Liver (tissue), 3 donors: ENCODE measurements at regions not wholly inside any gene's neighbourhood (a gene's known extent, or its start where the extent isn't known, plus 50 kb on each side); places are given as distances from the start of the nearest gene placed in this dataset.

ENCODE experiments used
- ATF3 ChIP-seq: IDR thresholded peaks from 2 replicates; pipeline ENCODE4 v1.6.1; 2016; ENCODE audit warnings: antibody characterized with exemption
- CTCF ChIP-seq: fragments of 150-350 bp; IDR thresholded peaks from 2 replicates; pipeline ENCODE4 v1.5.1; 2017; ENCODE audit warnings: improper control_type of control experiment, low read depth, low read length; ENCODE audit not compliant: missing input control
- EGR1 ChIP-seq, 2 donors: IDR thresholded peaks; 2 replicates each; pipeline ENCODE4 v1.6.1; 2016 to 2018; ENCODE audit warnings: antibody characterized with exemption in 2 of 2, low read depth in 2 of 2
- FOXA1 ChIP-seq: IDR thresholded peaks from 2 replicates; pipeline ENCODE4 v1.6.1; 2016; ENCODE audit warnings: antibody characterized with exemption
- FOXA2 ChIP-seq: IDR thresholded peaks from 2 replicates; pipeline ENCODE4 v1.6.1; 2016; ENCODE audit warnings: antibody characterized with exemption
- GABPA ChIP-seq, 2 donors: IDR thresholded peaks in 1 of 2; conservative IDR thresholded peaks in 1 of 2; 2 replicates each; pipeline ENCODE4 v1.6.1; 2016; ENCODE audit warnings: antibody characterized with exemption in 2 of 2, mild to moderate bottlenecking in 1 of 2, moderate library complexity in 1 of 2
- MAX ChIP-seq: IDR thresholded peaks from 2 replicates; pipeline ENCODE4 v1.6.1; 2016; ENCODE audit warnings: antibody characterized with exemption
- NR2F2 ChIP-seq: IDR thresholded peaks from 2 replicates; pipeline ENCODE4 v1.6.1; 2016; ENCODE audit warnings: antibody characterized with exemption
- RAD21 ChIP-seq, 2 donors: IDR thresholded peaks; 2 replicates each; pipeline ENCODE4 v1.6.1; 2016; ENCODE audit warnings: antibody characterized with exemption in 2 of 2, mild to moderate bottlenecking in 2 of 2
- REST ChIP-seq: IDR thresholded peaks from 2 replicates; pipeline ENCODE4 v1.6.1; 2016; ENCODE audit warnings: antibody characterized with exemption, mild to moderate bottlenecking
- SP1 ChIP-seq: IDR thresholded peaks from 2 replicates; pipeline ENCODE4 v1.6.1; 2018; ENCODE audit warnings: antibody characterized with exemption, mild to moderate bottlenecking
- YY1 ChIP-seq: IDR thresholded peaks from 2 replicates; pipeline ENCODE4 v1.6.1; 2016; ENCODE audit warnings: antibody characterized with exemption, mild to moderate bottlenecking
- ZBTB33 ChIP-seq: IDR thresholded peaks from 2 replicates; pipeline ENCODE4 v1.6.1; 2016; ENCODE audit warnings: antibody characterized with exemption
- donor health status: healthy.
- donor health status: healthy.

GRCh38 chr11:134556186-134556585 lies 144.1 kb upstream of the B3GAT1 start:
- TF ChIP-seq CTCF (no peak), ZBTB33 (no peak), MAX (no peak), FOXA2 (no peak), RAD21 (IDR thresholded peaks at IDR 0.05) (no peak), EGR1 (IDR thresholded peaks at IDR 0.05; ENCODE audit: low read depth in 2 of 2) (no peak), YY1 (no peak), REST (no peak), NR2F2 (no peak), FOXA1 (no peak), SP1 (no peak), GABPA (IDR thresholded peaks at IDR 0.05 in 1 of 2, conservative IDR thresholded peaks at IDR 0.05 in 1 of 2) (no peak), ATF3 (no peak)
